ENCODE measurements at regions not wholly inside any gene's neighbourhood (a gene's known extent, or its start where the extent isn't known, plus 50 kb on each side); places are given as distances from the start of the nearest gene placed in this dataset.

DNA sequence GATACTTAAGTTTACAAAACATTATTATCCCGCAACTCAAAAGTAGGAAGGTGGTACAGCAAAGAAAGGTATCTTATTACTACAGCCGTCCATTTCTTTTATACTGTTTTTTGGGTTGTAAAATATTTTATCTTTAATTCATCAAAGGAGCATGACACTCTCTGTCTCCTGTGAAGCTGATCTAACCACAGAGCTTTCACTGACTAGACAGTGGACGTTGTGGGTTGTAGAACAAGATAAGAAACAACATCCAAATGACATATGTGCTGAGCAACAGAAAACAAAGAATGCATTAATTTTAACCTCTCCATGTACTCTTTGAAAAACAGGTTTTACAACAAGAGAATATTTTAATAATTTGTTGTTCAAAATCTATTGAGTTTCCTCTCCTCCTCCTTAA is 195.9 kb upstream of the FBXO33 start:
- DNase-seq (ENCODE audit: extremely low spot score): no peak
- ChIA-PET POLR2A (no interaction called here), CTCF (no interaction called here)
- TF ChIP-seq CTCF (IDR thresholded peaks at IDR 0.05; ENCODE audit: control extremely low read depth, extremely low read depth, low read depth, missing control alignments): no peak

DNA sequence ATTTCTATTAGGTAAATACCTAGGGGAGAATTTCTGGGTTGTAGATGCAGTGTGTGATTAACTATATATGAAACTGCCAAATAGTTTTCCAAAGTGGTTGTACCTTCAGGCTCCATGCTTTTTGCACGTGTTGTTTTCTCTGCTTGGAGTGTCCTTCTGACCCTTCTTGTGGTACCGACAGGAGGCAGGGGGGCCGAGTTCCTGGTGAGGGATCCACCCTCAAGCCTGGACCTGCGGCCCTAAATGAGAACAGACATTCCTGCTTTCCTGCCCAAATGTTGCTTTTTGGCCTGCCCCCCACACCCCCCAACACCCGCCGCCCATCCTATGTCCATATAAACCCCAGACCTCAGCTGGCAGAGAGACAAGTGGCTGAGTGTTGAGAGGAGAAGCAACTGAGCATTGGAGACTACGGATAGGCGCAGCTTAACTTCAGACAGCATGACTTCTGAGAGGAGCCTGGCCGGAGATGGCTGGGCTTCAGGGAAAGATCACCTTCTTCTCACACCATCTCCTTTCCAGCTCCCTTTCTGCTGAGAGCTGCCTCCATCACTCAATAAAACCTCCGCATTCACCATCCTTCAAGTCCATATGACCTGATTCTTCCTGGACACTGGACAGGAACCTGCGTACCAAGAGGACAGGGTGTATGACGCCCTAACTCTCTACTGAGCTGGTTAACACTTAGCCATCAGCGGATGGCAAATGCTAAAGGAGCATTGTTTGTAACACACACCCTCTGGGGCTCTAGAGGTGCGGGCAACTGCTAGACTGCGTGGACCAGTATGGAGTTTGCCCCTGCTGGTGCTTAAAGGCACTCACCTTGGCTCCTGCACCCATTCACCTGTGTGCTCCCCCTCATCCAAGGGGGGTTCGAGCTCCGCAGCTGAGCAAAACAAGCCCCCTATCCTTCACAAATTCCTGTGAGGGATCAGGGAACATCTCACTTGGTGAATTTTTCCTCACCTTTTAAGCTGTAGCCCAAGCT is 194.7 kb upstream of the FBXO33 start:
- ChIA-PET POLR2A (no interaction called here), CTCF (interaction anchor here (1.7 kb wide), 1 partner anchor 9 kb away, joined by 4 read pairs; no protein-coding TSS in a partner anchor)
- no peak for TF ChIP-seq CTCF (IDR thresholded peaks at IDR 0.05; ENCODE audit: control extremely low read depth, extremely low read depth, low read depth, missing control alignments)
- DNase-seq (ENCODE audit: extremely low spot score): no peak

GRCh38 chr14:39621678-39622077 is 189.4 kb upstream of the FBXO33 start:
- POLR2A ChIA-PET: no interaction called here
- CTCF ChIA-PET: no interaction called here
- TF ChIP-seq CTCF (IDR thresholded peaks at IDR 0.05; ENCODE audit: control extremely low read depth, extremely low read depth, low read depth, missing control alignments): no peak
- DNase-seq (ENCODE audit: extremely low spot score): no peak

DNA sequence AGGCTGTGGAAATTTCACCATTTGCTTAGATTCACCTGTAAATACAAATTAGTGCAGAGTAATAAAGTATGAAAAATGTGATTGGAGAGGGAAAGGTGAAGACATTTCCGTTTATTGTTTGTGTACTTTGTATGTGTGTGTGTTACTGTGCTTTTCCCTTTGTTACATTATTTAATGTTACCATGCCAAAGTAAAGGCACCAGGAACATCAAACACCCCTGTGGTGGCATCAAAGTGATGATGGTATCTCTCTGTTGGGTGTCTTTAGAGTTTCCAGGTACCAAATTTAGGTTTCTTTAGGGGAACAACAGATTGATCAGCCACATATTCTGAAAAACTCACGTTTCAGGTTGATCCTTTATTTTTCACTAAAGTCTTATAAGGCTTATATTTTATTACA is 189.0 kb upstream of the FBXO33 start:
- CTCF ChIA-PET: no interaction called here
- no peak for TF ChIP-seq CTCF (IDR thresholded peaks at IDR 0.05; ENCODE audit: control extremely low read depth, extremely low read depth, low read depth, missing control alignments)
- POLR2A ChIA-PET: no interaction called here
- DNase-seq (ENCODE audit: extremely low spot score): no peak

- no peak for TF ChIP-seq CTCF (IDR thresholded peaks at IDR 0.05; ENCODE audit: control extremely low read depth, extremely low read depth, low read depth, missing control alignments)
- ChIA-PET CTCF (no interaction called here), POLR2A (no interaction called here)
- DNase-seq (ENCODE audit: extremely low spot score): no peak
Observed at GRCh38 chr14:39617537-39617936, 185.3 kb upstream of the FBXO33 start.

- ChIA-PET POLR2A (no interaction called here), CTCF (interaction anchor here (0.7 to 1.4 kb wide), 3 partner anchors 9 to 51 kb away, joined by 3 read pairs; no protein-coding TSS in a partner anchor)
- DNase-seq (ENCODE audit: extremely low spot score): no peak
- no peak for TF ChIP-seq CTCF (IDR thresholded peaks at IDR 0.05; ENCODE audit: control extremely low read depth, extremely low read depth, low read depth, missing control alignments)
Observed at GRCh38 chr14:39615352-39615751, 183.1 kb upstream of the FBXO33 start.
